ENCODE measurements at regions not wholly inside any gene's neighbourhood (a gene's known extent, or its start where the extent isn't known, plus 50 kb on each side); places are given as distances from the start of the nearest gene placed in this dataset.
"Not testable (repeated sequence)": the region's sequence is repeated elsewhere in the genome, so short reads cannot be mapped to it uniquely, and the experiment has no call there.

GRCh38 chr13:68608147-68608546 lies 1378.0 kb upstream of the PCDH9 start:
- DNase-seq, result no peak

GRCh38 chr13:68597641-68598040 lies 1367.5 kb upstream of the PCDH9 start:
- no peak for DNase-seq

GRCh38 chr13:68588623-68589022 lies 1358.5 kb upstream of the PCDH9 start:
- DNase-seq, result no peak

- DNase-seq, result no peak
These were observed 1354.6 kb upstream of the PCDH9 start for GRCh38 chr13:68584776-68585175.

- no peak for DNase-seq
These were observed 1343.9 kb upstream of the PCDH9 start for GRCh38 chr13:68574053-68574452.

- DNase-seq, result no peak
These were observed 1321.8 kb upstream of the PCDH9 start for GRCh38 chr13:68551701-68552522.

- no peak for DNase-seq
These were observed 1320.2 kb upstream of the PCDH9 start for GRCh38 chr13:68550330-68550729.

- DNase-seq, result no peak
These were observed 1310.1 kb upstream of the PCDH9 start for GRCh38 chr13:68540244-68540643.

GRCh38 chr13:68535329-68535728 lies 1305.2 kb upstream of the PCDH9 start:
- no peak for DNase-seq

GRCh38 chr13:68527167-68527566 lies 1297.0 kb upstream of the PCDH9 start:
- DNase-seq, result not testable (repeated sequence)

GRCh38 chr13:68523838-68524424 lies 1293.8 kb upstream of the PCDH9 start:
- no peak for DNase-seq

- DNase-seq, result no peak
These were observed 1292.0 kb upstream of the PCDH9 start for GRCh38 chr13:68522184-68522583.

- no peak for DNase-seq
These were observed 1279.8 kb upstream of the PCDH9 start for GRCh38 chr13:68509734-68510621.

- DNase-seq, result no peak
These were observed 1276.9 kb upstream of the PCDH9 start for GRCh38 chr13:68506888-68507551.

- DNase-seq, result no peak
These were observed 1260.5 kb upstream of the PCDH9 start for GRCh38 chr13:68490594-68490993.

- no peak for DNase-seq
These were observed 1251.0 kb upstream of the PCDH9 start for GRCh38 chr13:68481130-68481529.

- no peak for DNase-seq
These were observed 1243.7 kb upstream of the PCDH9 start for GRCh38 chr13:68473834-68474326.

GRCh38 chr13:68467160-68467559 lies 1237.0 kb upstream of the PCDH9 start:
- DNase-seq, result no peak

- no peak for DNase-seq
These were observed 1210.7 kb upstream of the PCDH9 start for GRCh38 chr13:68440874-68441273.

GRCh38 chr13:68439817-68440216 lies 1209.7 kb upstream of the PCDH9 start:
- DNase-seq, result no peak

GRCh38 chr13:68428292-68428691 lies 1198.2 kb upstream of the PCDH9 start:
- no peak for DNase-seq

GRCh38 chr13:68417801-68418200 lies 1187.7 kb upstream of the PCDH9 start:
- DNase-seq, result no peak

GRCh38 chr13:68410007-68410406 lies 1179.9 kb upstream of the PCDH9 start:
- no peak for DNase-seq
